ENCODE measurements at regions not wholly inside any gene's neighbourhood (a gene's known extent, or its start where the extent isn't known, plus 50 kb on each side); places are given as distances from the start of the nearest gene placed in this dataset.

DNA sequence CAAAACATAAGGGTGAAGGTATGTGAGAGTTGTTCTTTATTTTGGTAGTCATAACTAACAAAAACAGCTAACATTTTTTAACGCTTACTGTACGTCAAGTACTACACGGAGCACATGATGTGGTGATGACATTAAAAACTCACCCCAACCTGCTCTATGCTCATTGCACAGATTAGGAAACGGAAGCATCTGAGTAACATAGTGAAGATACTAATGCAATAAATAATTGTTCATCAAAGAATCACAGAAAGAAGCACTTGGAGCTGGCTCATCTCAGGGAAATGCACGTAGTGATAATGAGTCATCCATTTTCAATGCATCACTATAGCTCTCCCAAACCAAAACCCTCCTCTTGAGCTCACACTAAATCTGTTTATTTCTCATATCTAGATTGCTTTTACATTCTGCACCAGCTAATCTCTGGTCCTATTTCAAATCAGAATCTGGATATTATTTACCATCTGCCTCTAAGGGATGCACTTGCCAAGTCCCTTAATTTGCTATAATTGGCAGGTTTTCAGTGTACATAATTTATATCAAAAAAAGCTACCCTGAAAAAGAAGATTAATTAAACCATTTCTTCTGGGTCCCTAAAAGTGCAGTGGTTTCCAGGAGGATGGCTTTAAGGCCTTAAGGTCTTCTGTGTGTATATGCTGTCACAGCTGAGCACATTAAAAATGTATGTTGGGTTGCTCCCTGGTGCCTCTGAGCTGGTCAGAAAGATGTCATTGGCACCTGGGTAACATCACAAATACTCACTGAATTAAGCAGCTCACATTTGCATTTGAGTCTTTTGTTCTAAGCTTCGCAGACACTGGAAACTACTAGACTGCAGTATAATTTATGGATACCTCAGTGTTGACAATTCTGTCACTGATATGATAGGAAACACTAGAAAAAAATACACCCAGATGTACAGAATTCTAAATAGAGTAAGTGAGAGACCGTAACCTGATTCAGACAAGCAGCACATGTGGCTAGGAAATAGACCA, 677.4 kb upstream of the CITED2 start:
- peak; percentile 25 for DNase-seq (ENCODE audit: low read depth)

DNA sequence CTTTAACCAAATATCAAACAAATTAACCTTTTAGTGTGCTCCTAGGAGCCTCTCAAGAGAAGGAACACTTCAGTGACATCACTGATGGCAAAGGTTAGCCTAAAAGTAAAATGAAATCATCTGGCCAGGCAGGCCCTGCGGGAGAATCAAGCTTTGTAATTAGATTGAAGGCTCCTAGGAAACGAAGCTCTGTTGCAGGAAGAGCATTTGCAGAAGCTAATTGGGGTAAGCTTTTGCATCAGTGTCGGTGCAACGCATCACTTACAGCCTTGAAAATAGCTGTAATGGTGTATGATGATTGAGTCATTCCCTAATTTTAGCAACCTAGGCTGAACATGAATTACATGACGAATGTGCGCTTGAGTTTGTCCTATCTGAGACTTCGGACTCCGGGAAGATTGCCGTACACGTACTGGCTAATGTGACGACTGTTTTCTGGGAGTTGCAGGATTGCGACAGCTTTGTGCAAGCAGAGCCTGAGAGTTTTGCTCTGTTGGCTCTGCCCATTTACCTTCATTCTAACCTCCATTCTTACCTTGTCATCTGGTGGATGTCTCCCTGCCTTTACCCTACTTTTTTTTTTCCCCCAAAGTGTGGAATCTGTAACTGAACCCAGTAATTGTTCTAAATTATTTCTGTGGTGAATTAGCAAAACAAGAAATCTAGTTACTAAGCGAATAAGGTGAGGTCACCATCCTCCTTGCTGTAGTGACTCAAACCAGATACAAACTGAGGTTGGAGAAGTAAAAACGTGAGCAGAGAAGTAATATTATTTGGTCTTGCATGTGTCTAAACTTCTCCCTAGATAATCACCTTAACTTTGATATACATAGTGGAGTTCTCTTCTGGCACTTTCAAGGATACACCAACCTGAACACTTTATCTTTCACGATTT, 675.9 kb upstream of the CITED2 start:
- DNase-seq (ENCODE audit: low read depth), result no peak

DNA sequence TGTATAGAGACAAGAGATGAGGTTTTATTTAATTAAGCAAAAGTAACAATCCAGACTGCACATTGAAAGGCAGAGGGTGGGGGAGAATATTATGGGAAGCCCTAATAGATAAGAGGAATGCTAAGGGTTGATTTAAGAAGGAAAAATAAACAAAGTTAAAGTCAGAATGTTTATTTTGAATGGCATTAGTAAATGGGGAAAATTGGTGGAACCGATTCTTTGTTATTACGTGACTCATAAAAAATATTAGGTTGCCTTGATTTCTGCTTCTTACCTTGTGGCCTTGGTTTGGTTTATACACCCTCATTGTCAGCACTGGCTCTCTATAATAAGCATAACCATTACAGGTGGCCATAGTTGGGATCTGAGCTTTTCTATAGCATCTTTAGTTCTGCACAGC, 674.8 kb upstream of the CITED2 start:
- DNase-seq (ENCODE audit: low read depth), result no peak

DNA sequence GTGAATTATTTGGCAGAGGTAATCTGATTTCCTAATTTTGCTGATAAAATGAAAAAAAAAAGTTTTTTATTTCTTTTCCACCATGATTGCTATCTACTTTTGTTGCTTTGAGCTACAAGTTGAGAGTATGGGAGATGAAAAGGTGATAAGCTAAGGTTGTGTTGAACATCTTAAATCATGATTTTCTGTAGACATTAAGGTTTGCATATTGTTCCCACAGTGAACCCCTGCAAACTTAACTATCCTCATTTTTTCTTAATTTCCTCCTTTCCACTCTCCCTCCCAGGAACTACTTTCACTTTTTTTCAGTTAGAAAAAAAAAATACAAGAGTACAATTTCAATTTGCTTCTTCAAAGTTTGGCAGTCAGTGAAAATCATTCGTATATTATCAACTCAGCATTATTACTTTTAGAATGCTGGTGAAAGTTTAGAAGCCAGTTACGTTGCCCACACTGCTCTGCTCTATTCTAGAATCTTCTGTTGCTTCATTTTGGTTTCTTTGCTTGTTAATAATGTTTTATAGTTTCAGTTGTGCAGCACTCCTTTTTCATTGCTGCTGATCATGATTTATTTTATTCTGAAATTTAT, 673.8 kb upstream of the CITED2 start:
- DNase-seq (ENCODE audit: low read depth), result no peak

DNA sequence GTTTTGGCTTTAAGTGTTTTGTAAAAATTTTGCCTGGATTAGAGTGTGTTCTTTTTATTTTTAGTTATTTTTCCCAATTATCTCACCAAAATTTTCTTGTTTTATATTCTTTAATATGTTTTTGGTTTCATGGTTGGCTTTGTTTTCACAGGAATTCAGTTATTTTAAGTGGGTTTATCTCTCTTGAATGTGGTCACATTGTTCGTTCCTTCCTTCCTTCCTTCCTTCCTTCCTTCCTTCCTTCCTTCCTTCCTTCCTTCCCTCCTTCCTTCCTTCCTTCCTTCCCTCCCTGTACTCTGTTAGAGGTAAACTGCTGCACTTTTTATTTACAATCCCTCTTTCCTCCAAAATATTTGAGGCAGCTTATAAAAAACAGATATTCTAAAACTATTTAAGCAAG, 672.9 kb upstream of the CITED2 start:
- DNase-seq (ENCODE audit: low read depth), result no peak

DNA sequence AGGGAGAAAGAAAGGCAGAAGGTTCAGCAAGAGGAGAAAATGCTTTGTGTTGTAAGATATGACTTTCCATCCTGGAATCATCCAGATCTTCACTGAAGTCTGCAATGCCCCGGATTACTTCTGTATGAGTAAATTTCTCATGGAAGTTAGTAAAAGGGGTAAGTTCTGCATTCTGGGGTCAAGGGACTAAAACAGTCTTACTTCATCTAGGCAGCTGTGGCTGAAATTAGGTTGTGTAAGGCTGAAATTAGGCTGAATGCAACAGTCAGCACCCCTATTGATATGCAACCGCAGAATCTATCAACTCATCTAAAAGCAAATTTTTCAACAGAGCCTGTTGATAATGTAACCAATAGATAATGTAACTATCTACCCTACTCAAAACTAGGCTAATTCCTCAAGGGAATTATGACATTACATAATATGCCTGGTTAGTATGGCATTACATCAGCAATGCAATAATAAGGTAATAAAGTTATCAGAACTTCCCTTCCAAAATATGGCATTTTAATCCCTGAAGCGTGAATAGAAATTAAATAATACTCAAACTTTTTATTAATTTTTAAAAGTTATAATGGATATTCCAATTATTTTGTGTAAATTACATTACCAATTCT, 671.7 kb upstream of the CITED2 start:
- DNase-seq (ENCODE audit: low read depth), result no peak

DNA sequence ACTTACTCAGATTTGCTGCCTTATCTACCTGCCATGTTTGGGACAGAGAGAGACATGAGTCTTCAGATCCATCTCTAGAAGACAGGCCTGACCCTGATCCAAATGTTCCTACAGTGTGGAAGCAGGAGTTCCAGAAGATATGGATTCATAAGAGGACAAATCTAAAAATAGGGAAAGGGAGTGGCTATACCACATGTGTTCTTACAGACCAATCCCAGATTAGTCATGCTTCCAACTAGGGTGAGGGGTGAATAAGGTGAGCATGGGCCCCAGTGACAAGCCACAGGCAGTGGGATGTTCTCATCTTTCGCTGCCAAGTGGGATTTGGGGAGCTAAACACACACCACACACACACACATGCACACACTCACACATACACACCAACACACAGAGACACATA, 670.7 kb upstream of the CITED2 start:
- peak; percentile 41 for DNase-seq (ENCODE audit: low read depth)

DNA sequence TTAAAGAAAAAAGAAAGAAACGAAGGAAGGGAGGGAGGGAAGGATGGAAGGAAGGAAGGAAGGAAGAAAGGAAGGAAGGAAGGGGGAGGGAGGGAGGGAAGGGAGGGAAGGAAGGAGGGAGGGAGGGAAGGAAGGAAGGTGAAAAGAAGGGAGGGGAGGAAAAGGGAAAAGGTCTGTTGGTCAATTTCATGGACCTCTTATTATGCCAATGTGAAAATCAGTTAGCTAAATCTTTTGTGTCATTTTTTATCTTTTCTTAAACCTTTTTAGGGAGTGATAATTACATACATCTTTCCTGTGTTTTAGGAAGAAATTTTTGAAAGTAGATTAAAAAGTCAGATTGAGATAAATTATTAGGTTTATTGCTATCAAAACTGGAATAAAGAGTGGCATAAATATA, 670.2 kb upstream of the CITED2 start:
- DNase-seq (ENCODE audit: low read depth), result no peak

DNA sequence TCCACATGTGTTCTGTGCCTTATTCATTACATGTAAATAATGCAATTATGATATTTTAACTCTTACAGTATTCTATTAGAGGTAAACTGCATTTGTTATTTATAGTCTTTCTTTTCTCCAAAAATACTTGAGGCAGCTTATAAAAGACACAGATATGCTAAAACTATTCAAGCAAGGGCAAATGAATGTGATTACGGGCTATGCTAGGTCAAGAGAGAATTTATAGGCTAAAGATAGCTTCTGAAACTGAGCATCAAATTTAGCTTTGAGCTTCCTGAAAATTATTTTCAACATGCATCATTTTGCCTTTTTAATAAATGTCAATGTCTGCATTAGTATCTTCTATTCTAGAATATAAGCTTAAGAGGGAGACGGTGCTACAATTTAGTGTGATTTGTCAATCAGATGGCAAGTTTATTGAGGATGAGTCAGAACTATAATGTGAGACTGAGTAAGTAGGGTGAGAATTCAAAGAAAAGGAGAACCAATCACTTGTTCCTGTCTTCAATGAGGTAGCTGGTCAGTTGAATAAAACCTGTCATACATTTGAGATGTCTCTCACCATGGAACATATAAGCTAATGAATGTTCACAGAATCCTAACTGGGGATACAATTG, 669.4 kb upstream of the CITED2 start:
- no peak for DNase-seq (ENCODE audit: low read depth)

DNA sequence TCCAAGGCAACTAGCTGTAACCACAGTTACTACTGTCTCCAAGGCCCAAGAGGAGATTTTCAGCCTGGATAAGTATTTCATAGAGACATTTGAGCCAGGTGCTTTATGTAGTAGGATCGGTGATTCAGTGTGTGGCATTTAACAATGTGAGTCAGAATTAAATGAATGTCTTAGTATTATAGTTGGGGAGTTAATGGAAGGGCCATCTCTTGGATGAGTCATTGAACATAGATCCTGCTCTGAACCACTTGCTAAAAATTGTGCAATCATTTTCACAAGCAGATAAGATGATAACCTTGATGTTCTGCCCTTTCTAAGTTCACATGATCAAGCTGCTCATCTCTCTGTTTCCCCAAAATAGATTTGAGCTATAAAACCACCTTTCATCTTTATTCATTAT, 668.9 kb upstream of the CITED2 start:
- peak; percentile 80 for DNase-seq (ENCODE audit: low read depth)

DNA sequence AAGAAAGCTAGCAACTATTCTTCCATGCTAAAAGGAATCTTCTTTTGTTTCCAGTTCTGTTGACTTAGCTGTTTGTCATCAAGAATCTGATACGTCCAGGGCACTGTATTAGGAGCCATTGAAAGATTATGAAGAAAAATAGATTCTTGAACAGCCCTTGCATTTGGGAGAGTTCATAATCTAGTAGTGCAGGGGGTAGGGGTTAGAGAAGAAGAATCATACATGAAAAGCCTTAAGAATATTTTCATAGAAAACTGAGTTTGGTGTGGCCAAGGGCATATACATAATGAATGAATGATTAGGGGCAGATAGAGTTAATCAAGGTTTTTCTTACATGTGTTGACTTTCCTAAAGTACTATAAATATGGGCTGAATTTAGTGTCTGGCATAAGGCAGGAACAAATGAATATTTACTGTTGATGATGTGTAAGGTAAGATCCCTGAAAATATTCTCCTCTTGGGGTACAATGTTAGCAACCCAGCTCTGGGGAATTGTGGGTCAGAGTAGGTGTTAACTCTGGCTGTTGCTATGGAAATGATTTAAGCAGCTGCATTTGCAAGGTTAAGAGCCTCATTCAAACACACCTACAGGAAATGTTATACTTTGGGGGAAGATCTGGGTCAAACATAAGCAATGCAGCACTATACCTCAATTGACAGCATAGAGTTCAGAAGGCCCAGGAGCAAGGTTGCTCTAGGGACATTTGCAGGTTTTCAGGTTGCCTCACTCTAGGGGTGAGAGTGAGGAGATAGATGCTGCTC, 667.3 kb upstream of the CITED2 start:
- no peak for DNase-seq (ENCODE audit: low read depth)

DNA sequence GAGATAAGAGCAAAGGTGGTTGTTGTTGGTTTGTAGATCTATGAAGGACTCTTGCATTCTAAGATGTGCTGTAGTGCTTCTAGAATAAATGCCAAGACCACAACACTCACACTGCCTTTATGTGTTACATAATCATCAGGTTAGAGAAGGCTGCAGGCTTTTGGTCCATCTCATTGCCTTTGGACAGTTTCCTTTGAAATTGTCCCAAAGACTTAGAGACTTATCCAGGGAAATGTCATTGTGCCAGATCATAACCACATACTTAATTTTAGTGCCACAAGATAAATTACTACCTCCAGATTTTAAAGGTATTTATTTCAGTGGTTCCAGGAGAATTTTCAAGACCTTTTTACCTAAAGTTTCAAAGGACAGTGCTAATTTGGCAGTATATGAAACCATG, 666.6 kb upstream of the CITED2 start:
- DNase-seq (ENCODE audit: low read depth), result no peak

DNA sequence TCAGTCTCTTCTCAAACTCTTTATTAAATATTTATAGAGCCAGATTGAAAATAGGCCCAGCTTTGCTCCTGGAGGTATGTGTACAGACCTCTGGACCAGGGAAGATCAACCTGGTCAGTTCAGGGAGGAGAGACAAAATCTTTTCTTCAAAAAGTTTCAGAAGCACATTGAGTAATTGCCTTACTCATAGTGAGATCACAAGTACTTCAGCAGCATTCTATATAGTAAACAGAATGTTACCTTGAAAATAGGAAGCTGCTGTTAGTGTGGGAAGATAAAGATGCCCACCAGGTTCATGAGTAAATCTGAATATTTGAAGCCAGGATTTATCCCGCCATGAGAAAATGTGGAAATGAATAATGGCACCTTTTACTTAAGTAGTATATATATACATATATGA, 665.9 kb upstream of the CITED2 start:
- no peak for DNase-seq (ENCODE audit: low read depth)

DNA sequence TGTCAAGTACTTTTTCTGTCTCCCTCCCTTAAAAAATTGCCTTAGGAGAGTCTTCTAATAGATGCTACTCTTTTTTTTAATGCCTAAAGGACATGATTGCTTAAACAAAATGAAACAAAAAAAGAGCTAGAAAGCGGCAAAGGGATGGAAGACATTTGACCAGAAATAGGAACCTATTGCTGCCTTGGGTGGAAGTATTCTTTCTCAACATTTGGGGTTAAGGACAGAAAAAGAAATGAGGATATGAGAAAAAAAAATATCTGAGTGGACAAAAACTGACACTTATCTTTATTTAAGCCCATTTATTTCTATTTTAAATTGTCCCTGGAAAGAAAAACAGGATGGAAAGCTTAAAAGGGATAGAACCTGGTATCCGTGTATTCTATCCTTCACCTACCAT, 664.9 kb upstream of the CITED2 start:
- no peak for DNase-seq (ENCODE audit: low read depth)

DNA sequence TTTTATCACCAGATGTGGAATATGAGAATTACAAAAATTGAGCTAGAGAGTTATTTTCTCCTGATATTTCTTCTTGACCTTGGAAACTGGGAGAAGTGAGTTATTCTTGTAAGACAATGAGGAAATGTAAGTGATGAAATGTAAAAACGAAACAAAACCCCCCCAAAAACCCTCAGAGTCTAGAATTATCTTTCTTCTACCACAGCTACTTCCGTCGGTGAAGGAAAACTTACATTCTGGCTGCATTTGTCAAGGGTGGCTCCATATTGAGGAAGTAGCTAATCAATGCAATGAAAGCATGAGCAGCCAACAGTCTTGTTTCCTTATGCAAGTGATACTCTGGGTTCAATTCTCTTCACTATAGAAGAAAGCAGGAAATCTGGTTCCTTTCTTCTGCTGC, 661.7 kb upstream of the CITED2 start:
- no peak for DNase-seq (ENCODE audit: low read depth)

DNA sequence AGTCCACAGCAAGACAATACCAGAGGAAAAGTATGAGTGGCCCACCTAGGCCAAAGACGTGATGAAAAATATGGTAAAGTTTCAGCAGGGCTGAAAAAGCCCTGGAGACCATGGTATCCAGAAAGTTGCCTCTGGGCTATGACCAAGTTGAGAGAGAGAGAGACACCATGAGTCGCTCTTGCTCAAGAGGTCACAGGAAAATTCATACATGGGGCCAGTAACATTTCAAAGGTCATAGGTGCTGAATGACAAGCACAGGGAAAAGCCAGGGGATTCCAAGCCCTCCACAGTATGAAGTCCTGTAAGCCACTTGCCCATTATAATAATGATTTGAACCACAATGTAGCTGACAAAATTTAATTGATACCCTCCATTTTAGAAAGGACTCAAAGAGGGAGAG, 657.7 kb upstream of the CITED2 start:
- DNase-seq (ENCODE audit: low read depth), result no peak

DNA sequence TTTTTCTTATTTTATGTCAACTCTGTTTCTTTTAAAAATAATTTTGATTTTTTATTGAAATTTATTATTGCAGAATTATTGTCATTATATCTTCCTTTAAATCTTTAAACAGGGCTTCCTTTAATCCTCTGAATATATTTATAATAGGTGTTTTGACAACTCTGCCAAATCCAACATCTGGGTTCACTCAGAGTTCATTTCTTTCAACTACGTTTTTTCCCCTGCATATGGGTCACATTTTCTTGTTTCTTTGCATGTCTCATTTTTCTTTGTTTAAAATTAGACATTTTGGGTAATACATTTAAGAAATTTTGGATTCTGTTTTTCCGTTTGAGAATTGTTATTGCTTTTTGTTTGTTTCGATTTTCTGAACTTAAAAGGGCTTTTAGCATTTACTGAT, 655.1 kb upstream of the CITED2 start:
- DNase-seq (ENCODE audit: low read depth), result no peak

DNA sequence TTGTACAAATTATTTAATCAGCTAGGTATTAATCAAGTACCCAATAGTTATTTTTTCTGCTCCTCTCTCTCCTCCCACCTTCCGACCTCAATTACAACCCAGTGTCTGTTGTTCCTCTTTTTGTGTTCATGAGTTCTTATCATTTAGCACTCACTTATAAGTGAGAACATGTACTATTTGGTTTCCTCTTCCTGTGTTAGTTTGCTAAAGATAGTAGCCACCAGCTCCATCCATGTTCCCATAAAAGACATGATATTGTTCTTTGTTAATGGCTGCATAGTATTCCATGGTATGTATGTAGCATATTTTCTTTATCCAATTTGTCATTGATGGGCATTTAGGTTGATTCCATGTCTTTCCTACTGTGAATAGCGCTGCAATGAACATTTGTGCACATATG, 652.8 kb upstream of the CITED2 start:
- no peak for DNase-seq (ENCODE audit: low read depth)

DNA sequence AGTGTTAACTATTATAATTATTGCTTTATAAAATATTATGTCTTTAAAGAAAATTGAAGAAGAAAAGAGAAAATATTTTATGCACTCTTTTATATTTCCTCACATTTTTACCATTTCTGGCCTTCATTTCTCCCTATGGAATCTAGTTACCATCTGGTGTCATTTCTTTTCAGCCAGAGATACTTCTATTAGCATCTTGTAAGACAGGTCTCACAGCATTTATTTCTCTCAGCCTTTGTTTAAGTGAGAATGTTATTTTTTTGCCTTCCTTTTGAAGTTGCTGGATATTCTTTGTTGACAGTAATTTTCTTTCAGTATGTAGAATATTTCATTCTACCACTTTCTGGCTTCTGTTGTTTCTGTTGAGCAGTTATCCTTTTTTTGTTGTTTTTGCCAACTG, 652.1 kb upstream of the CITED2 start:
- DNase-seq (ENCODE audit: low read depth), result no peak

DNA sequence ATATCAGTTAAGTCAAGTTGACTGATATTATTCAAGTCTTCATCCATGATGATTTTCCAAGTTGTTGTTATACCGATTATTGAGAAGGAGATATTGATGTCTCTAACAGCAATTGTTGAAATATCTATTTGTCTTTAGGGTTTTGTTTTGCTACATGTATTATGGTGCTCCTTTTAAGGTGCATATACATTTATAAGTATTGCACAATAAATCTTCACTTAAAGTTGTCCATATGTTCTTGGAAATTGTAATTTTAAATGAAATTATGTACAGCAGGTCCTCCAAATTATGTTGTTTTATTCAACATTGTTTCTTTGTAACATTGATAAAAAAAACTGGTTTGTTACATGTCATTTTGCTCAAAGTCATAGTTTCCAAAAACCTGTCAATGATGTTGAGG, 650.7 kb upstream of the CITED2 start:
- no peak for DNase-seq (ENCODE audit: low read depth)

All from myocyte (in vitro differentiated cells).